Adipocyte (in vitro differentiated cells): ENCODE measurements at regions not wholly inside any gene's neighbourhood (a gene's known extent, or its start where the extent isn't known, plus 50 kb on each side); places are given as distances from the start of the nearest gene placed in this dataset.

Experiments used
- DNase-seq: peaks from one replicate; pipeline ENCODE4 v3.0.0-alpha.2; 2015; ENCODE audit warnings: low read depth
- H3K27me3 ChIP-seq: replicated peaks from 2 replicates; pipeline ENCODE4 v1.7.0; 2013; ENCODE audit warnings: mild to moderate bottlenecking, low read length, moderate library complexity; ENCODE audit not compliant: control insufficient read depth, insufficient read depth
- H3K36me3 ChIP-seq: 2 replicates; pipeline ENCODE4 v1.7.0; 2013; ENCODE audit warnings: low read length, mild to moderate bottlenecking, moderate library complexity; ENCODE audit not compliant: control insufficient read depth, insufficient read depth, severe bottlenecking
- H3K4me1 ChIP-seq: 2 replicates; pipeline ENCODE4 v1.7.0; 2013; ENCODE audit warnings: mild to moderate bottlenecking, low read length, moderate library complexity; ENCODE audit not compliant: control insufficient read depth, insufficient read depth
- H3K4me3 ChIP-seq: 2 replicates; pipeline ENCODE4 v1.7.0; 2013; ENCODE audit warnings: mild to moderate bottlenecking, low read length, moderate library complexity
- H3K9ac ChIP-seq: 2 replicates; pipeline ENCODE4 v1.7.0; 2013; ENCODE audit warnings: mild to moderate bottlenecking, low read length, moderate library complexity
- H3K9me3 ChIP-seq: 2 replicates; pipeline ENCODE4 v1.7.0; 2013; ENCODE audit warnings: mild to moderate bottlenecking, low read length, moderate library complexity; ENCODE audit not compliant: control insufficient read depth

DNA sequence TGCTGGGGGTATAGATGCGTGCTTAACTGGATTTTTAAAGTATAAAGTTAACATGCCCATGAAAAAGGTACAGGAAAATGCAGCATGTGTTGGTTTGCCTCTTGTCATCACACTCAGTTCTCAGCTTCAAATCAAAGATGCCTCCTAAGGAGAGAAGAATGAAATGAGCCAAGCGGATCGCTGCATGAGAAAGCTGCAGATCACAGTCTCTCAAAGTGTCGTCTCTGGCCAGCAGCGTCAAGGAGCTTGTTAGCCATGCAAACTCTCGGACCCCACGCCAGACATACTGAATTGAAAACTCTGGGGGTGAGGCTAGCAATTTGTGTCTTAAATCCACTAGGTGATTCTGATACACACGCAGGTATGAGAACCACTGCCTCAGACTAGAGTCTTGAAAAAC lies 297.2 kb downstream of the AJAP1 start:
- H3K36me3 ChIP-seq, result no peaks in the 10 kb centered on the region
- no peak overlapping the region for H3K9ac ChIP-seq
- H3K9me3 ChIP-seq, result peaks cover 40% of the 10 kb centered on the region

DNA sequence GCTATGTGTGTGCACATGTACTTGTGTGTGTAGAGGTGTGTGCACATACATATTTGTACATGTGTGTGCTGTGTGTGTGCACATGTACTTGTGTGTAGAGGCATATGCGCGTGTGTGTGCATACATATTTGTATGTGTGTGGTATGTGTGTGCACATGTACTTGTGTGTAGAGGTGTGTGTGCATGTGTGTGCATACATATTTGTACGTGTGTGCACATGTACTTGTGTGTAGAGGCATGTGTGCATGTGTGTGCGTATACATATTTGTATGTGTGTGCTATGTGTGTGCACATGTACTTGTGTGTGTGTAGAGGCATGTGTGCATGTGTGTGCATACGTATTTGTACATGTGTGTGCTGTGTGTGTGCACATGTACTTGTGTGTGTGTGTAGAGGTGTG lies 291.9 kb downstream of the AJAP1 start:
- Histone ChIP-seq H3K36me3 (no peaks in the 10 kb centered on the region), H3K9ac (no peak overlapping the region), H3K4me1 (no peaks in the 10 kb centered on the region), H3K4me3 (no peak overlapping the region), H3K9me3 (peaks cover 6% of the 10 kb centered on the region), H3K27me3 (no peaks in the 10 kb centered on the region)
- no peak for DNase-seq

More for the DNA sequence above, 297.2 kb downstream of the AJAP1 start:
- DNase-seq, result no peak
- Histone ChIP-seq H3K4me3 (no peak overlapping the region), H3K4me1 (no peaks in the 10 kb centered on the region), H3K27me3 (no peaks in the 10 kb centered on the region)

DNA sequence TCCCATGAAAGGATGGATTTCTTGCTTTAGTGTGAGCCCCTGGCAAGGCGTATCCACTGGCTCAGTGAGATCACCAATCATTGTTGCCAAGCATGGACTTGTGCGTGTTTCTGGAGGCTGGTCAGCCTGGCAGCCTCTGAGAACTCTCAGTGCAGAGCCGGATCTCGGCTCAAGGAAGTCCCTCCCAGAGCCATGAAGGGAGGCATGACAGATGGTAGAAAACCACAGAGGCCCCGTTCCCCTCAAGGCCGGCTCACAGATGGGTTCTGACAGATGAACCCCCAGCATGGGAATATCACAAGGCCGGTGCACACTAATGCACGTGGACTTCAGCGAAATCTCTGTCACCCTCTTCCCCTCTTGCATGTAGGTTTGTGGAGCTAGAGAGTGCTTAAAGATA lies 290.5 kb downstream of the AJAP1 start:
- Histone ChIP-seq H3K4me1 (no peaks in the 10 kb centered on the region), H3K9ac (no peak overlapping the region), H3K27me3 (no peaks in the 10 kb centered on the region), H3K9me3 (peaks cover 2% of the 10 kb centered on the region), H3K36me3 (no peaks in the 10 kb centered on the region), H3K4me3 (no peak overlapping the region)
- DNase-seq, result no peak

DNA sequence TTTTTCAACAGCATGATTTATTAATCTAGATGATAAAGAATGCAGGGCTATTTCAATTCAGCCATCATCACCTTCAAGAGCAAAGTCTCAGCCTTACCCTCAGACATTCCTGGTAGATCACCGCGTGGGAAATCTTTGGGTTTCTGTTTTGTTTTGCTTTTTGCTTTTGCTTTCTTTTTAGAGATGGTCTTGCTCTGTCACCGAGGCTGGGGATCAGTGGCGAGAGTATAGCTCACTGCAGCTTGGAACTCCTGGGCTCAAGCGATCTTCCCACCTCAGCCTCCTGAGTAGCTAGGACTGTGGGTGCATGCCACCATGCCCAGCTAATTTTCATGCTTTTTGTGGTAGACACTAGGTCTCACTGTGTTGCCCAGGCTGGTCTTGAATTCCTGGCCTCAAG lies 289.7 kb downstream of the AJAP1 start:
- Histone ChIP-seq H3K36me3 (no peaks in the 10 kb centered on the region), H3K4me1 (no peaks in the 10 kb centered on the region), H3K9me3 (no peaks in the 10 kb centered on the region), H3K27me3 (no peaks in the 10 kb centered on the region), H3K9ac (no peak overlapping the region), H3K4me3 (no peak overlapping the region)
- DNase-seq, result no peak

DNA sequence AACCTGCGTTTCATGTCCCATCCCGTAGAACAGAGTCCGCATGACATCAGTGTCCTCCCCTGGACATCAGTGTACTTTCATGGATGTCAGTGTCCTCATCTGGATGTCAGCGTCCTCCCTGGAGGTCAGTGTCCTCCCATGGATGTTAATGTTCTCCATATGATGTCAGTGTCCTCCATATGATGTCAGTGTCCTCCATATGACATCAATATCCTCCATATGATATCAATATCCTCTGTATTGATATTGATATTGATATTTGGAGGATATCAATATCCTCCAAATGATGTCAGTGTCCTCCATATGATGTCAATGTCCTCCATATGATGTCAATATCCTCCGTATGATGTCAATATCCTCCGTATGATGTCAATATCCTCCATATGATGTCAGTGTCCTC lies 284.9 kb downstream of the AJAP1 start:
- no peaks in the 10 kb centered on the region for H3K9me3 ChIP-seq
- H3K9ac ChIP-seq, result no peak overlapping the region
- no peaks in the 10 kb centered on the region for H3K4me1 ChIP-seq
- no peak overlapping the region for H3K4me3 ChIP-seq
- DNase-seq, result no peak
- no peaks in the 10 kb centered on the region for H3K27me3 ChIP-seq
- no peaks in the 10 kb centered on the region for H3K36me3 ChIP-seq

DNA sequence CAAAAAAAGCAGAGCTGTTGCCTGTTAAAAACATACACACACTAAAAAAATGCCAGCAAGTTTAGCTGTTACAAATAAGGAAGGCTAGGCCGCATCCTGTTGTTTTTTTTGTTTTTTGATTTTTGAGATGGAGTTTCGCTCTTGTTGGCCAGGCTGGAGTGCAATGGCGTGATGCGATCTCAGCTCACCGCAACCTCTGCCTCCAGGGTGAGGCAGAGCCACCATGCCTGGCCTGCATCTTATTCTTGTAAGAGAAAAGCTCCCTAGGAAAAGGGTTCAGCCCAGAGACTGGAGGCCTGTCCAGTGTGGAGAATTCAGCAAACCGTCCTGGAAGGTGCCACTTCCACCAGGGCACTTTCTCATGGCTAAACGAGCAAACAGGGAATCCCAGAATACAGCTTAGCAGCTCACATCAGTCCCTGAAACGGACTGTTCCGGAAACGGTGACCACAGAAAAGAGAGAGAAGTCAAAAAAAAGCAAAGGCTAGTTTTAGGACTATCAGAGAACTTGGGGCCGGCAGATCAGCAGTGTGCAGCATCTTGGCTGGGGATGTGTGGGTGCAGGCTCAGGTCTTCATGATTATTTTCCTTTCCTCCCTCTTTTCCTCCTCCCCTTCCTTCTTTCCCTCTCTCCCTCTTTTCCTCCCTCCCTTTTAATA lies 283.6 kb downstream of the AJAP1 start:
- Histone ChIP-seq H3K36me3 (no peaks in the 10 kb centered on the region), H3K9ac (no peak overlapping the region), H3K4me1 (no peaks in the 10 kb centered on the region), H3K4me3 (no peak overlapping the region), H3K27me3 (no peaks in the 10 kb centered on the region), H3K9me3 (no peaks in the 10 kb centered on the region)
- DNase-seq, result no peak

DNA sequence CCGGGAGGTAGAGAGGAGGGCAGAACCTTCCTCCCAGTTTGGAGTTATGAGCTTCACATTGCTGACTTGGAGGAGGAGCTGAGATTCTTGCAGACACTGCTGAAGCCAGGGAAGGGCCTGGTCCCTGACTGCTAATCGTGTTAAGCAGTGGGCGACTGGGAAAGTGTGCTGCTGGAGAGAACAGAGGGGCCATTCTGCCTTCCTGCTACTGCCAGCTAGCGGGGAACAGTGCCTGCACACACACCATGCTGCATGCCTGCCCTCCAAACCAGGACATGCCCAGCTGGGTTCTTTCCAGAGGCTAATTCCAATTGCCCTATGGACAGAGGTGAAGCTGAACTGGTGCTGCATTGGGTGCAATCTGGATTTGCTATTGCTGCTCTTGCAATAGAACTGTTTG lies 281.4 kb downstream of the AJAP1 start:
- no peak for DNase-seq

DNA sequence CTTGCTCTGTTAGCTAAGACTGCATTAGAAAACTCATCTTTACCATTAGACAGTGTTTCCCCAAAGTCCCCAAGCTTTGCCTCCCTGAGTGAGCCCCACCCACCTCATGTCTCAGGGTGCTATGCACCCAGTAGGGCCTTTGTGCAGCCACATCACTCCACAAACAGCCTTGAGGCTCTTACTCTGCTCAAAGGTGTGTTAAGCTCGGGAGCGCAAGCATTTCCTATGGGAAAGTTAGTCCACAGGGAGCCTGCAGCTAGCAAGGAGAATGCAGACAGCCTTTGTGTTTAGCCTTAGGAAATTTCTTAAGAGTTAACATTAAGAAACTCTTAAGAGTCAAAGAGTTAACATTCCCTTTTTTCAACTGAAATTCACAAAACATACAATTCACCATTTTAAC lies 278.8 kb downstream of the AJAP1 start:
- H3K9ac ChIP-seq, result no peak overlapping the region
- H3K4me1 ChIP-seq, result no peaks in the 10 kb centered on the region
- no peaks in the 10 kb centered on the region for H3K9me3 ChIP-seq
- H3K4me3 ChIP-seq, result no peak overlapping the region
- H3K36me3 ChIP-seq, result no peaks in the 10 kb centered on the region
- DNase-seq, result no peak
- H3K27me3 ChIP-seq, result no peaks in the 10 kb centered on the region

More for the DNA sequence above, 281.4 kb downstream of the AJAP1 start:
- Histone ChIP-seq H3K27me3 (no peaks in the 10 kb centered on the region), H3K36me3 (no peaks in the 10 kb centered on the region), H3K9me3 (no peaks in the 10 kb centered on the region), H3K4me3 (no peak overlapping the region), H3K9ac (no peak overlapping the region), H3K4me1 (no peaks in the 10 kb centered on the region)

DNA sequence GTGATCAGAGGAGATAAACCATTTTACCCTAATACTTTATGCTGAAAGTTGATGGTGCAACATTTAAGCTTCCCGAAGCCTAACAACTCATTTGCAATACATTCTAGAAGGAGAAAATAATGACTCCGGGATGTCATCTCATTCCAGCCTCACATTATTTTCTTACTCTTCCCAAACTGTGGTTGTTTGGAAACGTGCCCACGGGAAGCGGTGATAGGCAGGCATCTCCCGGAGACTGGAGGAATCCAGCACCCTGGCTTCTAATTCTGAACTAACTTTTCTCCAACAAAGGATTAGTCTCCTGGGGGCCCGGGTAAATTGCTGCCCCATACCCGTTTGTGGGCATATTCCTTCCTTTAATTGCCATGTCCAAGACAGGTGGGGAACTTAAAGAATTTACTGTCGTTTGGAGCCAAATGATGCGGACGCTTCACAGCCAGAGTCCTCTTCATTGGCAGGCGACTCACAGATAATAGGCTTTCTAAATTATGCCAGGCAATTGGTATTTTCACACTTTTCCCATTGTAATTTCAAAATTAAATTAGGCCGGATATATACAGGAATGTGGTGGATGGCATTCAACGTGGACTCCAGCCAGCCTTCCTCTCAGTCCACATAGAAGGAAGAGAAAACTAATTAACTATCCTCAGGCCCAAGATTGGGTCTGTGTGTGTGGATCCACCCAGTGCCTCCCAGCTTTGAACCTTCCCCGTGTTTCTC lies 278.1 kb downstream of the AJAP1 start:
- H3K4me1 ChIP-seq, result no peaks in the 10 kb centered on the region
- H3K27me3 ChIP-seq, result no peaks in the 10 kb centered on the region
- DNase-seq, result no peak
- H3K4me3 ChIP-seq, result no peak overlapping the region
- no peak overlapping the region for H3K9ac ChIP-seq
- H3K9me3 ChIP-seq, result no peaks in the 10 kb centered on the region
- no peaks in the 10 kb centered on the region for H3K36me3 ChIP-seq

DNA sequence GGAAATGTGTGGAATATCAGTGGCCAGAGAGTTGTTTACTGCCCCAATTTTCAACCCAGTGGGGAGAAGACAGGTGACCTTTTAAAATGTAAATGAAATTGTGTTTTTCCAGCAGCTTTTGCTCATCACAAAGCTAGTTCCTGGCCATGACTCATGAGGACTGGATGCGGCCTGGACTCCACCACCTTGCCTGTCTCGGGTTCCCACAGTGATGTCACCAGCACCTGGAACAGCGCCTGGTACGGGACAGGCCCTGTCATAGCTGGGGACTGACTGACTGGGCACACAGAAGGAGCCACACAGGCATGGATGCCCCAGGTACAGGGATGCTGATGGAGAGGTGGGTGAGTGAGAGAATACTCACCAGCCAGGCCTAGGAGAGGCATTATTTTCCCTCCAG lies 277.1 kb downstream of the AJAP1 start:
- no peaks in the 10 kb centered on the region for H3K36me3 ChIP-seq
- peaks cover 4% of the 10 kb centered on the region for H3K9me3 ChIP-seq
- DNase-seq, result no peak
- H3K4me3 ChIP-seq, result no peak overlapping the region
- no peak overlapping the region for H3K9ac ChIP-seq
- no peaks in the 10 kb centered on the region for H3K27me3 ChIP-seq
- H3K4me1 ChIP-seq, result no peaks in the 10 kb centered on the region

DNA sequence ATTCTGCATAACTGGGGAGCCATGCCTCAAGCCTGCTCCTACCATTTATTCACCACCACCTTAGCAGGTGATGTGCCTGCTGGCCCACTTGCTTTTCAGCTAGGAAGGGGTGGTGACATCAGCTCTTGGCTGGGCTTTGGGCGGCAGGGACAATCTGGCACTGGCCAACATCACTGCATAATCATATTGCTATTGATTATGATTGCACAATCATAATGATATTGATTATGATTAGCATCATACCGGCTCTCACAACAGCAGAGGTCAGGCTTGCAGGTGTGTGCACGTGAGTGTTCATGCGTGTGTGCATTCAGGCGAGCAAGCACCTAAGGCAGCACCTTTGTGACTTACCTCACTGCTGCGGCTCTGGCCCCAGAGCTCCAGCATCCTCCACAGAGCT lies 273.8 kb downstream of the AJAP1 start:
- H3K27me3 ChIP-seq, result no peaks in the 10 kb centered on the region
- DNase-seq, result no peak
- peaks cover 5% of the 10 kb centered on the region for H3K9me3 ChIP-seq
- H3K4me3 ChIP-seq, result no peak overlapping the region
- no peaks in the 10 kb centered on the region for H3K4me1 ChIP-seq
- H3K36me3 ChIP-seq, result no peaks in the 10 kb centered on the region
- H3K9ac ChIP-seq, result no peak overlapping the region

DNA sequence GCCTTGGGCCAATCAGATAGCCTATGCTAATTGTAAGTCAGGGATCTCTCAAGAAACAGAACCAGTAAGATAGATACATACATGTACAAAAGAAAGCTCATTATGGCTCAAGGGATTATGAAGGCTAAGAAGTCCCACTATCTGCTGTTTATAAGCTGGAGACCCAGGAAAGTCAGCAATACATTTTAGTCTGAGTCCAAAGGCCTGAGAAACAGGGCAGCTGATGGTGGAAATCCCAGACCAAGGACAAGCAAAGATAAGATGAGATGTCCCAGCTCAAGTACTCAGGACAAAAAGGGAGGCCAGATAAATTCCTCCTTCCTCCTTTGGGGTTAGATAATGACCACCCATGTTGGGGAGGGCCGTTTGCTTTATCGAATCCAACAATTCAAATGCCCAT lies 269.9 kb downstream of the AJAP1 start:
- no peaks in the 10 kb centered on the region for H3K27me3 ChIP-seq
- H3K4me1 ChIP-seq, result no peaks in the 10 kb centered on the region
- DNase-seq, result no peak
- no peak overlapping the region for H3K9ac ChIP-seq
- H3K9me3 ChIP-seq, result peaks cover 5% of the 10 kb centered on the region
- no peak overlapping the region for H3K4me3 ChIP-seq
- H3K36me3 ChIP-seq, result no peaks in the 10 kb centered on the region
